Mesodermal cell (in vitro differentiated cells): ENCODE measurements at regions not wholly inside any gene's neighbourhood (a gene's known extent, or its start where the extent isn't known, plus 50 kb on each side); places are given as distances from the start of the nearest gene placed in this dataset.

Experiments
- H3K27ac ChIP-seq: 2 replicates; pipeline ENCODE4 v1.7.0; 2013; ENCODE audit warnings: mild to moderate bottlenecking, low read depth, low read length, moderate library complexity; ENCODE audit not compliant: severe bottlenecking
- H3K36me3 ChIP-seq: 2 replicates; pipeline ENCODE4 v1.7.1; 2013; ENCODE audit warnings: mild to moderate bottlenecking, low read length, moderate library complexity; ENCODE audit not compliant: control insufficient read depth, insufficient read depth
- H3K4me1 ChIP-seq: one replicate; pipeline ENCODE4 v1.7.1; 2013; ENCODE audit warnings: mild to moderate bottlenecking, low read length; ENCODE audit not compliant: insufficient read depth, control insufficient read depth, poor library complexity, severe bottlenecking
- H3K4me3 ChIP-seq: 2 replicates; pipeline ENCODE4 v1.7.0; 2013; ENCODE audit warnings: low read length, control low read depth, mild to moderate bottlenecking; ENCODE audit not compliant: insufficient read depth, poor library complexity, severe bottlenecking; ENCODE audit errors: extremely low read depth
- H3K9me3 ChIP-seq: 2 replicates; pipeline ENCODE4 v1.7.1; 2013; ENCODE audit warnings: mild to moderate bottlenecking, low read length, moderate library complexity; ENCODE audit not compliant: control insufficient read depth
- WGBS, 2 experiments: methylation state at CpG; one replicate each; pipeline ENCODE4 v1.1.5; 2013; ENCODE audit warnings: missing lambda C conversion rate in 2 of 2; ENCODE audit not compliant: insufficient coverage in 2 of 2; 5-methylcytosine and 5-hydroxymethylcytosine counted together

- WGBS, 2 experiments = 91 to 95% methylated on average over 2 to 6 of the region's 8 CpGs
- Histone ChIP-seq H3K36me3 (no peaks in the 10 kb centered on the region), H3K4me3 (no peak overlapping the region), H3K4me1 (no peaks in the 10 kb centered on the region), H3K27ac (no peak overlapping the region), H3K9me3 (no peaks in the 10 kb centered on the region)
Measured at GRCh38 chr18:73835656-73836364, 311.8 kb downstream of the FBXO15 start.

GRCh38 chr18:73835039-73835438 lies 312.6 kb downstream of the FBXO15 start:
- Histone ChIP-seq H3K4me1 (no peaks in the 10 kb centered on the region), H3K4me3 (no peak overlapping the region), H3K9me3 (no peaks in the 10 kb centered on the region), H3K36me3 (no peaks in the 10 kb centered on the region), H3K27ac (no peak overlapping the region)
- WGBS, 2 experiments = 87 to 97% methylated on average over 2 to 3 of the region's 3 CpGs

GRCh38 chr18:73831688-73832087 lies 315.9 kb downstream of the FBXO15 start:
- 87 to 93% methylated on average over 6 of the region's 6 CpGs for WGBS, 2 experiments
- no peaks in the 10 kb centered on the region for H3K4me1 ChIP-seq
- H3K27ac ChIP-seq = no peak overlapping the region
- no peaks in the 10 kb centered on the region for H3K36me3 ChIP-seq
- no peaks in the 10 kb centered on the region for H3K9me3 ChIP-seq
- no peak overlapping the region for H3K4me3 ChIP-seq

GRCh38 chr18:73829146-73829545 lies 318.5 kb downstream of the FBXO15 start:
- no peak overlapping the region for H3K4me3 ChIP-seq
- no peaks in the 10 kb centered on the region for H3K4me1 ChIP-seq
- WGBS, 2 experiments = 85 to 93% methylated on average over 5 to 7 of the region's 7 CpGs
- no peaks in the 10 kb centered on the region for H3K9me3 ChIP-seq
- H3K36me3 ChIP-seq = no peaks in the 10 kb centered on the region
- H3K27ac ChIP-seq = no peak overlapping the region

GRCh38 chr18:73827801-73828200 lies 319.8 kb downstream of the FBXO15 start:
- H3K36me3 ChIP-seq = no peaks in the 10 kb centered on the region
- 87 to 93% methylated on average over 5 to 6 of the region's 7 CpGs for WGBS, 2 experiments
- no peak overlapping the region for H3K27ac ChIP-seq
- H3K9me3 ChIP-seq = no peaks in the 10 kb centered on the region
- H3K4me1 ChIP-seq = no peaks in the 10 kb centered on the region
- H3K4me3 ChIP-seq = no peak overlapping the region

- no peak overlapping the region for H3K27ac ChIP-seq
- WGBS, 2 experiments = 100% methylated on average over 1 of the region's 2 CpGs; no CpG with 5 or more reads in 1 of the 2 experiments
- H3K36me3 ChIP-seq = no peaks in the 10 kb centered on the region
- H3K4me1 ChIP-seq = no peaks in the 10 kb centered on the region
- no peak overlapping the region for H3K4me3 ChIP-seq
- no peaks in the 10 kb centered on the region for H3K9me3 ChIP-seq
Measured at GRCh38 chr18:73826098-73826497, 321.5 kb downstream of the FBXO15 start.

- Histone ChIP-seq H3K4me1 (no peaks in the 10 kb centered on the region), H3K27ac (no peak overlapping the region), H3K36me3 (no peaks in the 10 kb centered on the region), H3K9me3 (no peaks in the 10 kb centered on the region), H3K4me3 (no peak overlapping the region)
- no CpG with 5 or more reads among the region's 1 CpG for WGBS, 2 experiments
Measured at GRCh38 chr18:73824671-73825070, 323.0 kb downstream of the FBXO15 start.

- WGBS, 2 experiments = 97 to 98% methylated on average over 7 to 11 of the region's 11 CpGs
Measured at GRCh38 chr18:73812423-73812822, 335.2 kb downstream of the FBXO15 start.

GRCh38 chr18:73807551-73808192 lies 340.0 kb downstream of the FBXO15 start:
- Histone ChIP-seq H3K4me3 (no peak overlapping the region), H3K27ac (no peak overlapping the region), H3K9me3 (no peaks in the 10 kb centered on the region), H3K4me1 (no peaks in the 10 kb centered on the region), H3K36me3 (no peaks in the 10 kb centered on the region)
- WGBS, 2 experiments = 82 to 100% methylated on average over 1 to 2 of the region's 4 CpGs

More at GRCh38 chr18:73812423-73812822, 335.2 kb downstream of the FBXO15 start:
- Histone ChIP-seq H3K36me3 (no peaks in the 10 kb centered on the region), H3K4me1 (no peaks in the 10 kb centered on the region), H3K9me3 (peaks cover 5% of the 10 kb centered on the region), H3K27ac (no peak overlapping the region), H3K4me3 (no peak overlapping the region)

GRCh38 chr18:73805991-73806390 lies 341.6 kb downstream of the FBXO15 start:
- 68 to 72% methylated on average over 2 to 3 of the region's 3 CpGs for WGBS, 2 experiments
- Histone ChIP-seq H3K27ac (no peak overlapping the region), H3K9me3 (no peaks in the 10 kb centered on the region), H3K4me1 (no peaks in the 10 kb centered on the region), H3K36me3 (no peaks in the 10 kb centered on the region), H3K4me3 (no peak overlapping the region)

GRCh38 chr18:73797419-73797818 lies 350.2 kb downstream of the FBXO15 start:
- Histone ChIP-seq H3K4me1 (peaks cover 16% of the 10 kb centered on the region), H3K9me3 (no peaks in the 10 kb centered on the region), H3K27ac (no peak overlapping the region), H3K36me3 (no peaks in the 10 kb centered on the region), H3K4me3 (no peak overlapping the region)
- WGBS, 2 experiments = 93 to 94% methylated on average over 2 of the region's 3 CpGs
